GM23338 (cell line): ENCODE measurements at regions not wholly inside any gene's neighbourhood (a gene's known extent, or its start where the extent isn't known, plus 50 kb on each side); places are given as distances from the start of the nearest gene placed in this dataset.

Source experiments
- ATAC-seq: fragments of 200-7000 bp; cut with Tn5 transposase; 3 replicates; pipeline ENCODE4 v1.9.1; 2020
- DNase-seq: peaks from one replicate; pipeline ENCODE4 v3.0.0-alpha.2; 2015; ENCODE audit warnings: low spot score
- H2AFZ ChIP-seq: fragments of 200-600 bp; sonication (generic); 2 replicates; pipeline ENCODE4 v1.8.0; 2016; ENCODE audit warnings: antibody characterized with exemption, mild to moderate bottlenecking, moderate library complexity
- H3F3A ChIP-seq: fragments of 200-600 bp; sonication (generic); replicated peaks from 2 replicates; pipeline ENCODE4 v1.8.0; 2017; ENCODE audit warnings: antibody characterized with exemption, mixed run types, low read depth
- H3K27ac ChIP-seq: fragments of 200-600 bp; sonication (generic); 2 replicates; pipeline ENCODE4 v1.6.1; 2016; ENCODE audit warnings: low read depth
- H3K27me3 ChIP-seq: fragments of 200-600 bp; sonication (generic); 2 replicates; pipeline ENCODE4 v1.8.0; 2016; ENCODE audit warnings: mild to moderate bottlenecking, mixed run types, moderate library complexity; ENCODE audit not compliant: insufficient read depth
- H3K36me3 ChIP-seq: fragments of 200-600 bp; sonication (generic); 2 replicates; pipeline ENCODE4 v1.8.0; 2016; ENCODE audit warnings: mild to moderate bottlenecking; ENCODE audit not compliant: insufficient read depth
- H3K4me1 ChIP-seq: fragments of 200-600 bp; sonication (generic); 2 replicates; pipeline ENCODE4 v1.8.0; 2016; ENCODE audit warnings: mild to moderate bottlenecking, moderate library complexity; ENCODE audit not compliant: insufficient read depth
- H3K4me2 ChIP-seq: fragments of 200-600 bp; sonication (generic); 2 replicates; pipeline ENCODE4 v1.7.1; 2017; ENCODE audit warnings: mixed run types
- H3K4me3 ChIP-seq: fragments of 200-600 bp; sonication (generic); 2 replicates; pipeline ENCODE4 v1.6.1; 2016; ENCODE audit warnings: mixed run types
- H3K79me2 ChIP-seq: fragments of 200-600 bp; sonication (generic); replicated peaks from 2 replicates; pipeline ENCODE4 v1.8.0; 2017; ENCODE audit warnings: mild to moderate bottlenecking; ENCODE audit not compliant: insufficient read depth
- H3K9me2 ChIP-seq: fragments of 200-600 bp; sonication (generic); 2 replicates; pipeline ENCODE4 v1.8.0; 2017; ENCODE audit not compliant: insufficient read depth
- H4K20me1 ChIP-seq: fragments of 200-600 bp; sonication (generic); replicated peaks from 2 replicates; pipeline ENCODE4 v1.8.0; 2017; ENCODE audit warnings: mild to moderate bottlenecking; ENCODE audit not compliant: insufficient read depth
- H3K27ac Mint-ChIP-seq: 2 replicates; pipeline ENCODE4 v1.8.0; 2020; ENCODE audit warnings: inconsistent platforms, mild to moderate bottlenecking, moderate library complexity, mixed read lengths
- H3K27me3 Mint-ChIP-seq: 3 replicates; pipeline ENCODE4 v1.8.0; 2022; ENCODE audit warnings: low read depth, mild to moderate bottlenecking, moderate library complexity, mixed read lengths, inconsistent platforms; ENCODE audit not compliant: insufficient read depth, poor library complexity
- H3K36me3 Mint-ChIP-seq: 3 replicates; pipeline ENCODE4 v1.8.0; 2021; ENCODE audit warnings: low read depth, mild to moderate bottlenecking, inconsistent platforms, moderate library complexity, mixed read lengths
- H3K4me1 Mint-ChIP-seq: 3 replicates; pipeline ENCODE4 v1.8.0; 2020; ENCODE audit warnings: mild to moderate bottlenecking, inconsistent platforms, mixed read lengths
- H3K4me3 Mint-ChIP-seq: 3 replicates; pipeline ENCODE4 v1.8.0; 2021; ENCODE audit warnings: moderate library complexity, mild to moderate bottlenecking, inconsistent platforms, mixed read lengths
- H3K9me3 Mint-ChIP-seq: 3 replicates; pipeline ENCODE4 v1.8.0; 2020; ENCODE audit warnings: moderate library complexity, mild to moderate bottlenecking, inconsistent platforms, mixed read lengths
- CREB1 ChIP-seq: fragments of 250-450 bp; sonication (Bioruptor Pico); IDR thresholded peaks from 2 replicates; pipeline ENCODE4 v1.5.0; 2020; ENCODE audit warnings: low read depth, mild to moderate bottlenecking, moderate library complexity
- ETS1 ChIP-seq: IDR thresholded peaks from 2 replicates; pipeline ENCODE4 v1.6.1; 2016; ENCODE audit warnings: antibody characterized with exemption
- EZH2 ChIP-seq: fragments of 200-600 bp; sonication (generic); IDR thresholded peaks from one replicate; pipeline ENCODE4 v1.8.0; 2017; ENCODE audit warnings: antibody characterized with exemption, mild to moderate bottlenecking, low read depth; ENCODE audit not compliant: unreplicated experiment
- EZH2phosphoT487 ChIP-seq: fragments of 200-600 bp; sonication (generic); IDR thresholded peaks from one replicate; pipeline ENCODE4 v1.8.1; 2018; ENCODE audit warnings: antibody characterized with exemption; ENCODE audit not compliant: unreplicated experiment
- JUNB ChIP-seq: IDR thresholded peaks from one replicate; pipeline ENCODE4 v1.6.1; 2016; ENCODE audit warnings: antibody characterized with exemption; ENCODE audit not compliant: unreplicated experiment
- NANOG ChIP-seq: IDR thresholded peaks from 2 replicates; pipeline ENCODE4 v1.6.1; 2016; ENCODE audit warnings: antibody characterized with exemption, borderline replicate concordance
- POLR2AphosphoS5 ChIP-seq: IDR thresholded peaks from 2 replicates; pipeline ENCODE4 v1.6.1; 2016; ENCODE audit warnings: antibody characterized with exemption, low read depth
- STAT1 ChIP-seq: IDR thresholded peaks from one replicate; pipeline ENCODE4 v1.6.1; 2016; ENCODE audit warnings: antibody characterized with exemption; ENCODE audit not compliant: unreplicated experiment
- ZNF114 ChIP-seq: fragments of 250-450 bp; sonication (Bioruptor Pico); IDR thresholded peaks from 2 replicates; pipeline ENCODE4 v1.5.0; 2020; ENCODE audit warnings: mild to moderate bottlenecking, moderate library complexity
- ZNF331 ChIP-seq: fragments of 250-450 bp; sonication (Bioruptor Pico); IDR thresholded peaks from 2 replicates; pipeline ENCODE4 v1.5.0; 2020; ENCODE audit warnings: low read depth, mild to moderate bottlenecking, moderate library complexity
- ZNF462 ChIP-seq: fragments of 250-450 bp; sonication (Bioruptor Pico); IDR thresholded peaks from 2 replicates; pipeline ENCODE4 v1.5.0; 2020; ENCODE audit warnings: mild to moderate bottlenecking, moderate library complexity
- TF ChIP-seq, protein P1 (sequence below): IDR thresholded peaks from one replicate; pipeline ENCODE4 v1.6.1; 2018; ENCODE audit warnings: antibody characterized with exemption; ENCODE audit not compliant: unreplicated experiment
- TF ChIP-seq, protein P2 (sequence below), 2 experiments: fragments of 200-600 bp in 1 of 2; sonication (generic) in 1 of 2; conservative IDR thresholded peaks; 2 replicates each; pipeline versions ENCODE4 v1.5.1 to v1.6.1; 2016 to 2017; ENCODE audit warnings: antibody characterized with exemption in 2 of 2, low read depth in 2 of 2, mild to moderate bottlenecking in 2 of 2, moderate library complexity in 1 of 2

GRCh38 chr9:81032030-81032572, 657.2 kb downstream of the TLE1 start:
- Histone ChIP-seq H3K4me3 (no peak overlapping the region), H3F3A (no peaks in the 10 kb centered on the region), H3K4me2 (no peak overlapping the region), H3K4me1 (peaks cover 19% of the 10 kb centered on the region; the same call in 1 of the 2 replicates), H3K27me3 (no peaks in the 10 kb centered on the region), H3K36me3 (no peaks in the 10 kb centered on the region), H4K20me1 (no peaks in the 10 kb centered on the region), H2AFZ (no peak overlapping the region), H3K9me2 (no peaks in the 10 kb centered on the region), H3K27ac (no peak overlapping the region), H3K79me2 (no peaks in the 10 kb centered on the region)
- TF ChIP-seq ZNF462 (CRISPR knock-in tag) (no peak), EZH2phosphoT487 (no peak), ZNF331 (CRISPR knock-in tag) (no peak), ETS1 (no peak), CREB1 (CRISPR knock-in tag) (no peak), JUNB (no peak), STAT1 (no peak), EZH2 (no peak), POLR2AphosphoS5 (no peak), NANOG (no peak), ZNF114 (CRISPR knock-in tag) (no peak)
- TF ChIP-seq, protein P1, sequence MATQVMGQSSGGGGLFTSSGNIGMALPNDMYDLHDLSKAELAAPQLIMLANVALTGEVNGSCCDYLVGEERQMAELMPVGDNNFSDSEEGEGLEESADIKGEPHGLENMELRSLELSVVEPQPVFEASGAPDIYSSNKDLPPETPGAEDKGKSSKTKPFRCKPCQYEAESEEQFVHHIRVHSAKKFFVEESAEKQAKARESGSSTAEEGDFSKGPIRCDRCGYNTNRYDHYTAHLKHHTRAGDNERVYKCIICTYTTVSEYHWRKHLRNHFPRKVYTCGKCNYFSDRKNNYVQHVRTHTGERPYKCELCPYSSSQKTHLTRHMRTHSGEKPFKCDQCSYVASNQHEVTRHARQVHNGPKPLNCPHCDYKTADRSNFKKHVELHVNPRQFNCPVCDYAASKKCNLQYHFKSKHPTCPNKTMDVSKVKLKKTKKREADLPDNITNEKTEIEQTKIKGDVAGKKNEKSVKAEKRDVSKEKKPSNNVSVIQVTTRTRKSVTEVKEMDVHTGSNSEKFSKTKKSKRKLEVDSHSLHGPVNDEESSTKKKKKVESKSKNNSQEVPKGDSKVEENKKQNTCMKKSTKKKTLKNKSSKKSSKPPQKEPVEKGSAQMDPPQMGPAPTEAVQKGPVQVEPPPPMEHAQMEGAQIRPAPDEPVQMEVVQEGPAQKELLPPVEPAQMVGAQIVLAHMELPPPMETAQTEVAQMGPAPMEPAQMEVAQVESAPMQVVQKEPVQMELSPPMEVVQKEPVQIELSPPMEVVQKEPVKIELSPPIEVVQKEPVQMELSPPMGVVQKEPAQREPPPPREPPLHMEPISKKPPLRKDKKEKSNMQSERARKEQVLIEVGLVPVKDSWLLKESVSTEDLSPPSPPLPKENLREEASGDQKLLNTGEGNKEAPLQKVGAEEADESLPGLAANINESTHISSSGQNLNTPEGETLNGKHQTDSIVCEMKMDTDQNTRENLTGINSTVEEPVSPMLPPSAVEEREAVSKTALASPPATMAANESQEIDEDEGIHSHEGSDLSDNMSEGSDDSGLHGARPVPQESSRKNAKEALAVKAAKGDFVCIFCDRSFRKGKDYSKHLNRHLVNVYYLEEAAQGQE, result no peak
- TF ChIP-seq, protein P2, sequence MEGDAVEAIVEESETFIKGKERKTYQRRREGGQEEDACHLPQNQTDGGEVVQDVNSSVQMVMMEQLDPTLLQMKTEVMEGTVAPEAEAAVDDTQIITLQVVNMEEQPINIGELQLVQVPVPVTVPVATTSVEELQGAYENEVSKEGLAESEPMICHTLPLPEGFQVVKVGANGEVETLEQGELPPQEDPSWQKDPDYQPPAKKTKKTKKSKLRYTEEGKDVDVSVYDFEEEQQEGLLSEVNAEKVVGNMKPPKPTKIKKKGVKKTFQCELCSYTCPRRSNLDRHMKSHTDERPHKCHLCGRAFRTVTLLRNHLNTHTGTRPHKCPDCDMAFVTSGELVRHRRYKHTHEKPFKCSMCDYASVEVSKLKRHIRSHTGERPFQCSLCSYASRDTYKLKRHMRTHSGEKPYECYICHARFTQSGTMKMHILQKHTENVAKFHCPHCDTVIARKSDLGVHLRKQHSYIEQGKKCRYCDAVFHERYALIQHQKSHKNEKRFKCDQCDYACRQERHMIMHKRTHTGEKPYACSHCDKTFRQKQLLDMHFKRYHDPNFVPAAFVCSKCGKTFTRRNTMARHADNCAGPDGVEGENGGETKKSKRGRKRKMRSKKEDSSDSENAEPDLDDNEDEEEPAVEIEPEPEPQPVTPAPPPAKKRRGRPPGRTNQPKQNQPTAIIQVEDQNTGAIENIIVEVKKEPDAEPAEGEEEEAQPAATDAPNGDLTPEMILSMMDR (conservative IDR thresholded peaks at IDR 0.05; ENCODE audit: low read depth in 2 of 2), result no peak
- ATAC-seq, result no peak
- no peak for DNase-seq
- Mint-ChIP-seq H3K27ac (no peak overlapping the region), H3K4me1 (peaks cover 11% of the 10 kb centered on the region; the same call in 2 of the 3 replicates), H3K4me3 (no peak overlapping the region), H3K27me3 (no peaks in the 10 kb centered on the region), H3K9me3 (no peaks in the 10 kb centered on the region), H3K36me3 (no peaks in the 10 kb centered on the region)
